ENCODE measurements at regions not wholly inside any gene's neighbourhood (a gene's known extent, or its start where the extent isn't known, plus 50 kb on each side); places are given as distances from the start of the nearest gene placed in this dataset.

- TF ChIP-seq CTCF (conservative IDR thresholded peaks at IDR 0.05) (no peak), EZH2 (IDR thresholded peaks at IDR 0.05; ENCODE audit: low read depth) (no peak)
These were observed 91.2 kb downstream of the KCTD15 start for GRCh38 chr19:33887891-33888290.
